HepG2 (cell line): ENCODE measurements at regions not wholly inside any gene's neighbourhood (a gene's known extent, or its start where the extent isn't known, plus 50 kb on each side); places are given as distances from the start of the nearest gene placed in this dataset.

ENCODE experiments used
- ATAC-seq: fragments of 200-7000 bp; cut with Tn5 transposase; 3 replicates; pipeline ENCODE4 v1.9.1; 2020; ENCODE audit warnings: mild to moderate bottlenecking, moderate library complexity
- BruUV-seq: library from RNA; stranded (reverse); fragments of 400-500 nt; replicated peaks from 2 replicates; lab custom pipeline; 2021; lab: Mats Ljungman, UMichigan
- CTCF ChIA-PET: fragments of 300-600 bp; formaldehyde crosslinking; extraction: SDS; loops from one replicate; lab custom pipeline; 2021; ENCODE audit warnings: low total read pairs, inconsistent platforms, low intra/inter-chr PET ratio; lab: Yijun Ruan, JAX
- POLR2A ChIA-PET: fragments of 350-600 bp; sonication (Branson Sonifier 250); formaldehyde crosslinking; loops from one replicate; lab custom pipeline; 2020; ENCODE audit warnings: antibody characterized with exemption, inconsistent platforms; lab: Yijun Ruan, JAX
- DNase-seq: peaks from one replicate; pipeline ENCODE4 v3.0.0-alpha.2; 2015; ENCODE audit warnings: low spot score
- FAIRE-seq: peaks from 3 replicates; lab custom pipeline; 2011; peaks lifted over from hg19 to GRCh38; lab: Jason Lieb, UNC
- H2AFZ ChIP-seq: one replicate; pipeline ENCODE4 v1.6.1; 2011; ENCODE audit warnings: low read length, inconsistent platforms
- H3K27ac ChIP-seq: fragments of 300-600 bp; 3 replicates; pipeline ENCODE4 v1.8.0; 2011; ENCODE audit warnings: mixed run types, mild to moderate bottlenecking, mixed read lengths, low read length, inconsistent platforms; ENCODE audit not compliant: insufficient read depth; ENCODE audit errors: extremely low read length
- H3K27me3 ChIP-seq, 2 experiments: fragments of 200-600 bp in 1 of 2; 2 replicates in 1 of 2; 3 replicates in 1 of 2; pipeline versions ENCODE4 v1.6.0 to v1.8.0; 2011; ENCODE audit warnings: low read length in 2 of 2, mild to moderate bottlenecking in 2 of 2, moderate library complexity in 2 of 2, inconsistent platforms in 1 of 2; ENCODE audit not compliant: insufficient read depth in 2 of 2, control insufficient read depth in 1 of 2
- H3K36me3 ChIP-seq, 2 experiments: fragments of 200-600 bp in 1 of 2; replicated peaks in 1 of 2; 2 replicates in 1 of 2; 3 replicates in 1 of 2; pipeline versions ENCODE4 v1.5.1 to v1.8.0; 2011; ENCODE audit warnings: low read length in 2 of 2, inconsistent platforms in 1 of 2; ENCODE audit not compliant: insufficient read depth in 2 of 2, control insufficient read depth in 1 of 2
- H3K4me1 ChIP-seq: 2 replicates; pipeline ENCODE4 v1.5.1; 2012; ENCODE audit warnings: low read length, inconsistent platforms; ENCODE audit not compliant: insufficient read depth
- H3K4me2 ChIP-seq: 2 replicates; pipeline ENCODE4 v1.6.0; 2011; ENCODE audit warnings: low read depth, low read length, inconsistent platforms
- H3K4me3 ChIP-seq, 3 experiments: fragments of 200-600 bp in 1 of 3; sonication (generic), shearing (Covaris generic) in 1 of 3; replicated peaks in 1 of 3; 2 replicates each; pipeline ENCODE4 v1.5.1; 2011 to 2016; ENCODE audit warnings: low read length in 3 of 3, inconsistent platforms in 2 of 3, low read depth in 2 of 3, mild to moderate bottlenecking in 2 of 3, control low read depth in 1 of 3, mixed read lengths in 1 of 3; ENCODE audit not compliant: insufficient read depth in 1 of 3
- H3K79me2 ChIP-seq: one replicate; pipeline ENCODE4 v1.6.1; 2011; ENCODE audit warnings: low read length, inconsistent platforms; ENCODE audit not compliant: insufficient read depth
- H3K9ac ChIP-seq: 2 replicates; pipeline ENCODE4 v1.6.0; 2011; ENCODE audit warnings: mild to moderate bottlenecking, low read depth, low read length, inconsistent platforms; ENCODE audit not compliant: insufficient read depth
- H3K9me3 ChIP-seq: 2 replicates; pipeline ENCODE4 v1.5.1; 2012; ENCODE audit warnings: mild to moderate bottlenecking, low read length
- H4K20me1 ChIP-seq: 2 replicates; pipeline ENCODE4 v1.6.0; 2011; ENCODE audit warnings: inconsistent platforms, mild to moderate bottlenecking, low read length, moderate library complexity; ENCODE audit not compliant: insufficient read depth
- LCORL ChIP-seq, 2 experiments: fragments of 450-650 bp in 1 of 2; sonication (generic) in 1 of 2; formaldehyde crosslinking in 1 of 2; IDR thresholded peaks; 2 replicates each; pipeline versions ENCODE4 v1.5.0 to v1.6.1; 2017 to 2020; ENCODE audit warnings: antibody characterized with exemption in 1 of 2, missing genetic modification reagents in 1 of 2
- SNAPC2 ChIP-seq: sonication (generic); formaldehyde crosslinking; IDR thresholded peaks from 2 replicates; pipeline ENCODE4 v1.8.1; 2022; ENCODE audit warnings: mild to moderate bottlenecking, missing genetic modification reagents
- ZFP36 ChIP-seq: fragments of 150-350 bp; IDR thresholded peaks from 2 replicates; pipeline ENCODE4 v1.6.1; 2018; ENCODE audit warnings: borderline replicate concordance, low read length, low read depth; ENCODE audit not compliant: partially characterized antibody
- ZNF710 ChIP-seq: sonication (generic); formaldehyde crosslinking; IDR thresholded peaks from 2 replicates; pipeline ENCODE4 v1.5.0; 2020; ENCODE audit warnings: mild to moderate bottlenecking, missing genetic modification reagents, borderline replicate concordance
- ZNF724P ChIP-seq: sonication (generic); formaldehyde crosslinking; IDR thresholded peaks from 2 replicates; pipeline ENCODE4 v1.8.0; 2022; ENCODE audit warnings: missing genetic modification reagents, borderline replicate concordance
- WGBS: methylation state at CpG from one replicate; pipeline ENCODE4 v1.1.6; 2017; ENCODE audit warnings: low lambda C conversion rate; 5-methylcytosine and 5-hydroxymethylcytosine counted together
- in situ Hi-C: cut with HindIII; loops from 2 replicates; pipeline ENCODE4 v1.10.0; 2017; ENCODE audit warnings: low pct_unique_long_range_greater_than_20kb; ENCODE audit not compliant: extremely low pct_ligation_motif_present
- intact Hi-C: fragments of 100-400 bp; cut with micrococcal nuclease; formaldehyde crosslinking; loops from one replicate; pipeline ENCODE4 v1.10.0; 2022; ENCODE audit not compliant: unreplicated experiment

GRCh38 chr20:24382331-24382730, 87.1 kb upstream of the SYNDIG1 start (continued):
- TF ChIP-seq ZNF710 (CRISPR knock-in tag): no peak

- CTCF ChIA-PET: no interaction called here
- BruUV-seq: no TSS peak
- H4K20me1 ChIP-seq: no peaks in the 10 kb centered on the region
- H3K4me2 ChIP-seq: no peak overlapping the region
- no peak overlapping the region for H2AFZ ChIP-seq
- in situ Hi-C loops (no loop called here), intact Hi-C loops (no loop called here)
- FAIRE-seq: no peak
- no peak overlapping the region for H3K27ac ChIP-seq
- no peaks in the 10 kb centered on the region for H3K4me1 ChIP-seq
- no peak for ATAC-seq
- no peak for DNase-seq
- 2% methylated on average over 5 of the region's 5 CpGs for WGBS
- H3K9ac ChIP-seq: no peak overlapping the region
- TF ChIP-seq ZFP36: no peak
- no peak for TF ChIP-seq SNAPC2
- no peak for TF ChIP-seq ZNF724P (CRISPR knock-in tag)
- TF ChIP-seq LCORL (IDR thresholded peaks at IDR 0.05): no peak
- no peak for TF ChIP-seq LCORL (CRISPR knock-in tag; IDR thresholded peaks at IDR 0.05)
- H3K36me3 ChIP-seq: no peaks in the 10 kb centered on the region
- H3K27me3 ChIP-seq: no peaks in the 10 kb centered on the region
- no peak overlapping the region for H3K4me3 ChIP-seq
- H3K79me2 ChIP-seq: no peaks in the 10 kb centered on the region
- POLR2A ChIA-PET: no interaction called here
- H3K9me3 ChIP-seq: no peaks in the 10 kb centered on the region
Observed at GRCh38 chr20:24381886-24382285, 87.5 kb upstream of the SYNDIG1 start.
